ENCODE measurements at regions not wholly inside any gene's neighbourhood (a gene's known extent, or its start where the extent isn't known, plus 50 kb on each side); places are given as distances from the start of the nearest gene placed in this dataset.

DNA sequence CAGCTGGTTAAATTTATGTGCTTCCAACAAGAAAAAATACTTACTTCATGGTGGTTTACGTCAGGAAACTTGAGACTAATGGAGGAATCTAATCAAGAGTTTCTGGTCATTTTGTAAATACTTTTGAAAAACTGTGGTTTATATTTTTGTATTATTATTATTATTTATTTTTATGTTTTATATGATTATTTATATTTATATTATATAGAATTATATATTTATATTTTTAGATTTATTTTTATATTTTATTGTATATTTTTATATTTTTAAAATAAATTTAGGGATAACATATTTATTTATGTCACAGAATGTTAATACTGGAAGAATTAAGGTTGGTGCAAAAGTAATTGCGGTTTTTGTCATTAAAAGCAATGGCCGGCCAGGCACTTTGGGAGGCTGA is 474.5 kb upstream of the DDX18 start:
- Histone ChIP-seq H3K23ac (ENCODE audit: low read depth, low read length) (no peak overlapping the region), H3K79me1 (ENCODE audit: low read depth in 1 of 2, low read length in 2 of 2) (no peaks in the 10 kb centered on the region), H3K4me2 (ENCODE audit: low read depth, low read length) (no peak overlapping the region), H2BK120ac (ENCODE audit: low read depth, low read length) (no peak overlapping the region), H2BK5ac (ENCODE audit: low read depth, low read length, poor library complexity, severe bottlenecking) (no peak overlapping the region), H3K36me3 (ENCODE audit: control insufficient read depth, insufficient read depth, low read length) (no peaks in the 10 kb centered on the region), H2BK20ac (ENCODE audit: low read depth, low read length) (no peak overlapping the region), H2AK9ac (replicated peaks; ENCODE audit: low read depth, low read length, poor library complexity) (no peak overlapping the region), H2BK15ac (ENCODE audit: low read depth, low read length) (no peak overlapping the region), H4K91ac (ENCODE audit: insufficient read depth, low read depth, low read length) (no peak overlapping the region), H3K14ac (replicated peaks; ENCODE audit: low read depth, low read length) (no peak overlapping the region), H3K27ac (ENCODE audit: insufficient read depth, low read length) (no peak overlapping the region), H4K20me1 (ENCODE audit: insufficient read depth, low read length) (no peaks in the 10 kb centered on the region), H3K56ac (ENCODE audit: extremely low read depth, insufficient read depth, low read length) (no peak overlapping the region), H3K4me1 (ENCODE audit: control insufficient read depth, insufficient read depth, low read length) (no peaks in the 10 kb centered on the region), H3K4me3 (ENCODE audit: insufficient read depth, low read depth, low read length) (no peak overlapping the region), H2AFZ (replicated peaks; ENCODE audit: low read length, poor library complexity) (no peak overlapping the region), H3K18ac (ENCODE audit: low read depth, low read length) (no peak overlapping the region), H2AK5ac (ENCODE audit: low read depth, low read length) (no peak overlapping the region), H3K9me3 (ENCODE audit: control insufficient read depth, insufficient read depth, low read length) (peaks cover 7% of the 10 kb centered on the region), H3K4ac (ENCODE audit: low read depth, low read length) (no peak overlapping the region), H3K9me1 (ENCODE audit: insufficient read depth, low read length) (no peaks in the 10 kb centered on the region), H4K5ac (ENCODE audit: low read depth, low read length) (no peak overlapping the region), H3K9ac (ENCODE audit: low read depth, low read length) (no peak overlapping the region), H3K27me3 (ENCODE audit: control insufficient read depth, insufficient read depth, low read length) (no peaks in the 10 kb centered on the region), H4K8ac (ENCODE audit: low read depth in 2 of 2, low read length in 2 of 2) (no peak overlapping the region)
- in situ Hi-C loops (cut with MboI; ENCODE audit: low sequenced_read_pairs) (no loop called here), dilution Hi-C loops (cut with HindIII; ENCODE audit: low sequenced_read_pairs, unreplicated experiment) (no loop called here), intact Hi-C loops (cut with micrococcal nuclease) (no loop called here)
- BruUV-seq (replicated peaks): no TSS peak
- TF ChIP-seq FOS (IDR thresholded peaks at IDR 0.05; ENCODE audit: low read depth, low read length) (no peak), BHLHE40 (IDR thresholded peaks at IDR 0.05; ENCODE audit: low read depth, low read length) (no peak), MXI1 (IDR thresholded peaks at IDR 0.05; ENCODE audit: borderline replicate concordance, low read depth, low read length) (no peak), RFX5 (IDR thresholded peaks at IDR 0.05; ENCODE audit: low read depth, low read length) (no peak), CHD1 (IDR thresholded peaks at IDR 0.05; ENCODE audit: low read depth, low read length) (no peak)
- TF ChIP-seq, protein P1, sequence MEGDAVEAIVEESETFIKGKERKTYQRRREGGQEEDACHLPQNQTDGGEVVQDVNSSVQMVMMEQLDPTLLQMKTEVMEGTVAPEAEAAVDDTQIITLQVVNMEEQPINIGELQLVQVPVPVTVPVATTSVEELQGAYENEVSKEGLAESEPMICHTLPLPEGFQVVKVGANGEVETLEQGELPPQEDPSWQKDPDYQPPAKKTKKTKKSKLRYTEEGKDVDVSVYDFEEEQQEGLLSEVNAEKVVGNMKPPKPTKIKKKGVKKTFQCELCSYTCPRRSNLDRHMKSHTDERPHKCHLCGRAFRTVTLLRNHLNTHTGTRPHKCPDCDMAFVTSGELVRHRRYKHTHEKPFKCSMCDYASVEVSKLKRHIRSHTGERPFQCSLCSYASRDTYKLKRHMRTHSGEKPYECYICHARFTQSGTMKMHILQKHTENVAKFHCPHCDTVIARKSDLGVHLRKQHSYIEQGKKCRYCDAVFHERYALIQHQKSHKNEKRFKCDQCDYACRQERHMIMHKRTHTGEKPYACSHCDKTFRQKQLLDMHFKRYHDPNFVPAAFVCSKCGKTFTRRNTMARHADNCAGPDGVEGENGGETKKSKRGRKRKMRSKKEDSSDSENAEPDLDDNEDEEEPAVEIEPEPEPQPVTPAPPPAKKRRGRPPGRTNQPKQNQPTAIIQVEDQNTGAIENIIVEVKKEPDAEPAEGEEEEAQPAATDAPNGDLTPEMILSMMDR (conservative IDR thresholded peaks at IDR 0.05; ENCODE audit: low read depth, low read length): no peak
- TF ChIP-seq, protein P2, sequence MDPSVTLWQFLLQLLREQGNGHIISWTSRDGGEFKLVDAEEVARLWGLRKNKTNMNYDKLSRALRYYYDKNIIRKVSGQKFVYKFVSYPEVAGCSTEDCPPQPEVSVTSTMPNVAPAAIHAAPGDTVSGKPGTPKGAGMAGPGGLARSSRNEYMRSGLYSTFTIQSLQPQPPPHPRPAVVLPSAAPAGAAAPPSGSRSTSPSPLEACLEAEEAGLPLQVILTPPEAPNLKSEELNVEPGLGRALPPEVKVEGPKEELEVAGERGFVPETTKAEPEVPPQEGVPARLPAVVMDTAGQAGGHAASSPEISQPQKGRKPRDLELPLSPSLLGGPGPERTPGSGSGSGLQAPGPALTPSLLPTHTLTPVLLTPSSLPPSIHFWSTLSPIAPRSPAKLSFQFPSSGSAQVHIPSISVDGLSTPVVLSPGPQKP (IDR thresholded peaks at IDR 0.05; ENCODE audit: borderline replicate concordance, low read depth, low read length): no peak
- WGBS, 2 experiments (ENCODE audit: extremely low coverage in 2 of 2, insufficient read length in 1 of 2): no CpG with 5 or more reads among the region's 3 CpGs
- POLR2A ChIA-PET (ENCODE audit: unreplicated experiment): no interaction called here
- DNase-seq (no peak), ATAC-seq (ENCODE audit: low read depth) (no peak)
- CTCF ChIA-PET: no interaction called here
